ENCODE measurements at regions not wholly inside any gene's neighbourhood (a gene's known extent, or its start where the extent isn't known, plus 50 kb on each side); places are given as distances from the start of the nearest gene placed in this dataset.

DNA sequence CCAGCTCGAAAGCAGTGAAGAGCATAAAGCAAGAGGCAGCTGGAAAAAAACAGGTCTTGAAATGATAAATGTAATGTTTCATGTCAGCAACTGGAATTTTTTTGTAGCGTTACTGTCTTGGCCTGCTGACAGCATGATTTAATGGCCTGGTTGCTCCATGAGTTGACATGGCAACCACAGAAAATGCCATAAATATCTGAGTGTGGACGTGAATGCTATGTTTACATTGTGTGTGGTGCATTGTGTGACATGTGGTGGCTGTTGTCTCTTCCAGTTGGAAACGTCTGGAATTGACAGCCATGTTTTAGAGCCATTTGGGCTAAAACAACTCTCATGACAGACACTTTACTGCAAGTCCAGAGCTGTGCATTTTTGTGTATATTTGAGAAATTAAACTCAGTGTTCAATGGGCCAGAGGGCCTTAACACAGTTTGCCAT lies 170.0 kb downstream of the FOXA2 start (continued):
- no peak for TF ChIP-seq GTF2F1 (IDR thresholded peaks at IDR 0.05; ENCODE audit: low read depth, low read length)
- no peak for TF ChIP-seq POLR2A (conservative IDR thresholded peaks at IDR 0.05)
- TF ChIP-seq BMI1 (IDR thresholded peaks at IDR 0.05; ENCODE audit: low read length), result peak; percentile 82; the same call in 1 of the 2 replicates
- no peak for TF ChIP-seq ZNF408 (CRISPR knock-in tag; IDR thresholded peaks at IDR 0.05; ENCODE audit: low read depth)
- TF ChIP-seq ZEB2 (IDR thresholded peaks at IDR 0.05), result no peak
- TF ChIP-seq RB1 (IDR thresholded peaks at IDR 0.05; ENCODE audit: low read depth), result no peak
- TF ChIP-seq MCM5 (IDR thresholded peaks at IDR 0.05; ENCODE audit: low read depth), result no peak
- TF ChIP-seq MEF2A (IDR thresholded peaks at IDR 0.05; ENCODE audit: control insufficient read depth, low read depth, low read length), result peak; percentile 9; the same call in 1 of the 2 replicates
- no peak for TF ChIP-seq CBX3 (IDR thresholded peaks at IDR 0.05; ENCODE audit: borderline replicate concordance in 1 of 2, low read length in 2 of 2)
- TF ChIP-seq TARDBP (IDR thresholded peaks at IDR 0.05), result no peak
- TF ChIP-seq ZNF184 (CRISPR knock-in tag; IDR thresholded peaks at IDR 0.05), result no peak
- peak; percentile 88 for TF ChIP-seq KLF6 (CRISPR knock-in tag; IDR thresholded peaks at IDR 0.05; ENCODE audit: borderline replicate concordance)
- TF ChIP-seq L3MBTL2 (IDR thresholded peaks at IDR 0.05), result peak; percentile 83
- no peak for TF ChIP-seq POU5F1 (IDR thresholded peaks at IDR 0.05; ENCODE audit: borderline replicate concordance, low read depth, low read length, partially characterized antibody)
- TF ChIP-seq TRIM24 (IDR thresholded peaks at IDR 0.05), result no peak
- no peak for TF ChIP-seq PCBP2 (IDR thresholded peaks at IDR 0.05; ENCODE audit: low read depth, low read length, poor library complexity, severe bottlenecking)
- no peak for TF ChIP-seq TCF7 (IDR thresholded peaks at IDR 0.05; ENCODE audit: borderline replicate concordance)
- TF ChIP-seq, protein P1, sequence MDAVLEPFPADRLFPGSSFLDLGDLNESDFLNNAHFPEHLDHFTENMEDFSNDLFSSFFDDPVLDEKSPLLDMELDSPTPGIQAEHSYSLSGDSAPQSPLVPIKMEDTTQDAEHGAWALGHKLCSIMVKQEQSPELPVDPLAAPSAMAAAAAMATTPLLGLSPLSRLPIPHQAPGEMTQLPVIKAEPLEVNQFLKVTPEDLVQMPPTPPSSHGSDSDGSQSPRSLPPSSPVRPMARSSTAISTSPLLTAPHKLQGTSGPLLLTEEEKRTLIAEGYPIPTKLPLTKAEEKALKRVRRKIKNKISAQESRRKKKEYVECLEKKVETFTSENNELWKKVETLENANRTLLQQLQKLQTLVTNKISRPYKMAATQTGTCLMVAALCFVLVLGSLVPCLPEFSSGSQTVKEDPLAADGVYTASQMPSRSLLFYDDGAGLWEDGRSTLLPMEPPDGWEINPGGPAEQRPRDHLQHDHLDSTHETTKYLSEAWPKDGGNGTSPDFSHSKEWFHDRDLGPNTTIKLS (IDR thresholded peaks at IDR 0.05; ENCODE audit: borderline replicate concordance, low read depth), result peak; percentile 28; the same call in 1 of the 2 replicates
- TF ChIP-seq NRF1 (conservative IDR thresholded peaks at IDR 0.05 in 1 of 2, IDR thresholded peaks at IDR 0.05 in 1 of 2), result no peak
- TF ChIP-seq ZNF384 (IDR thresholded peaks at IDR 0.05; ENCODE audit: low read depth, low read length), result peak; percentile 84
- TF ChIP-seq, protein P2, sequence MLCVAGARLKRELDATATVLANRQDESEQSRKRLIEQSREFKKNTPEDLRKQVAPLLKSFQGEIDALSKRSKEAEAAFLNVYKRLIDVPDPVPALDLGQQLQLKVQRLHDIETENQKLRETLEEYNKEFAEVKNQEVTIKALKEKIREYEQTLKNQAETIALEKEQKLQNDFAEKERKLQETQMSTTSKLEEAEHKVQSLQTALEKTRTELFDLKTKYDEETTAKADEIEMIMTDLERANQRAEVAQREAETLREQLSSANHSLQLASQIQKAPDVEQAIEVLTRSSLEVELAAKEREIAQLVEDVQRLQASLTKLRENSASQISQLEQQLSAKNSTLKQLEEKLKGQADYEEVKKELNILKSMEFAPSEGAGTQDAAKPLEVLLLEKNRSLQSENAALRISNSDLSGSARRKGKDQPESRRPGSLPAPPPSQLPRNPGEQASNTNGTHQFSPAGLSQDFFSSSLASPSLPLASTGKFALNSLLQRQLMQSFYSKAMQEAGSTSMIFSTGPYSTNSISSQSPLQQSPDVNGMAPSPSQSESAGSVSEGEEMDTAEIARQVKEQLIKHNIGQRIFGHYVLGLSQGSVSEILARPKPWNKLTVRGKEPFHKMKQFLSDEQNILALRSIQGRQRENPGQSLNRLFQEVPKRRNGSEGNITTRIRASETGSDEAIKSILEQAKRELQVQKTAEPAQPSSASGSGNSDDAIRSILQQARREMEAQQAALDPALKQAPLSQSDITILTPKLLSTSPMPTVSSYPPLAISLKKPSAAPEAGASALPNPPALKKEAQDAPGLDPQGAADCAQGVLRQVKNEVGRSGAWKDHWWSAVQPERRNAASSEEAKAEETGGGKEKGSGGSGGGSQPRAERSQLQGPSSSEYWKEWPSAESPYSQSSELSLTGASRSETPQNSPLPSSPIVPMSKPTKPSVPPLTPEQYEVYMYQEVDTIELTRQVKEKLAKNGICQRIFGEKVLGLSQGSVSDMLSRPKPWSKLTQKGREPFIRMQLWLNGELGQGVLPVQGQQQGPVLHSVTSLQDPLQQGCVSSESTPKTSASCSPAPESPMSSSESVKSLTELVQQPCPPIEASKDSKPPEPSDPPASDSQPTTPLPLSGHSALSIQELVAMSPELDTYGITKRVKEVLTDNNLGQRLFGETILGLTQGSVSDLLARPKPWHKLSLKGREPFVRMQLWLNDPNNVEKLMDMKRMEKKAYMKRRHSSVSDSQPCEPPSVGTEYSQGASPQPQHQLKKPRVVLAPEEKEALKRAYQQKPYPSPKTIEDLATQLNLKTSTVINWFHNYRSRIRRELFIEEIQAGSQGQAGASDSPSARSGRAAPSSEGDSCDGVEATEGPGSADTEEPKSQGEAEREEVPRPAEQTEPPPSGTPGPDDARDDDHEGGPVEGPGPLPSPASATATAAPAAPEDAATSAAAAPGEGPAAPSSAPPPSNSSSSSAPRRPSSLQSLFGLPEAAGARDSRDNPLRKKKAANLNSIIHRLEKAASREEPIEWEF (CRISPR knock-in tag; IDR thresholded peaks at IDR 0.05), result peak; percentile 65; the same call in 1 of the 2 replicates
- no peak for TF ChIP-seq MAFK (IDR thresholded peaks at IDR 0.05; ENCODE audit: low read length)
- TF ChIP-seq MYBL2 (IDR thresholded peaks at IDR 0.05; ENCODE audit: low read depth), result no peak
- no peak for TF ChIP-seq MYBL2 (CRISPR knock-in tag; IDR thresholded peaks at IDR 0.05; ENCODE audit: borderline replicate concordance)
- TF ChIP-seq ZBTB8A (IDR thresholded peaks at IDR 0.05; ENCODE audit: partially characterized antibody), result no peak

Measured in K562 (cell line).